ENCODE measurements at regions not wholly inside any gene's neighbourhood (a gene's known extent, or its start where the extent isn't known, plus 50 kb on each side); places are given as distances from the start of the nearest gene placed in this dataset.

- no peak for DNase-seq (ENCODE audit: low read depth)
- H3K4me3 ChIP-seq (ENCODE audit: low read depth, low read length): no peak overlapping the region
- TF ChIP-seq CTCF (IDR thresholded peaks at IDR 0.05; ENCODE audit: control insufficient read depth, extremely low read depth, insufficient read depth): no peak
Observed at GRCh38 chr9:13876741-13877140, 437.2 kb downstream of the NFIB start.

- DNase-seq (ENCODE audit: low read depth): peak; percentile 63
- no peak for TF ChIP-seq CTCF (IDR thresholded peaks at IDR 0.05; ENCODE audit: control insufficient read depth, extremely low read depth, insufficient read depth)
- no peak overlapping the region for H3K4me3 ChIP-seq (ENCODE audit: low read depth, low read length)
Observed at GRCh38 chr9:13873203-13873602, 440.7 kb downstream of the NFIB start.

GRCh38 chr9:13868336-13868735 lies 445.6 kb downstream of the NFIB start:
- no peak overlapping the region for H3K4me3 ChIP-seq (ENCODE audit: low read depth, low read length)
- DNase-seq (ENCODE audit: low read depth): no peak
- TF ChIP-seq CTCF (IDR thresholded peaks at IDR 0.05; ENCODE audit: control insufficient read depth, extremely low read depth, insufficient read depth): no peak

GRCh38 chr9:13865869-13866268 lies 448.1 kb downstream of the NFIB start:
- DNase-seq (ENCODE audit: low read depth): no peak
- no peak for TF ChIP-seq CTCF (IDR thresholded peaks at IDR 0.05; ENCODE audit: control insufficient read depth, extremely low read depth, insufficient read depth)
- H3K4me3 ChIP-seq (ENCODE audit: low read depth, low read length): no peak overlapping the region

DNA sequence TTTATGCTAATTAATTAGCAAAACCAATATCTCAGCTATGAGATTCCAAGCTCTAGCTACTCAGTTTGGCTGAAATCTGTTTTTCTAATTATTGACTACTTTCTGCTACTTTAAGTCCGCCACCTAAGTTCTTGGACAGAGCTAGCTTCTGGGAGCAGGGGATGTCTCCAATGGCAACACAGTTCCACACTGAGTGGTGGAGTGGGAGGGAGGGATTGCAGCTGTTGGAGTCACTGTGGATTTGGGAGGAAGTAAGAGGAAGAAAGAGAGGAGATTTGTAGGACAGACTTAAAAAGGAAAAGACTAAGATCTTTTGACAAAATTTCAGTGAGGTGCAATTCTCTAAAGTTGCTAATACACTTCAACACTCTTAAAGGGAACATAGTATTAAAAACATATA lies 450.8 kb downstream of the NFIB start:
- no peak for TF ChIP-seq CTCF (IDR thresholded peaks at IDR 0.05; ENCODE audit: control insufficient read depth, extremely low read depth, insufficient read depth)
- no peak for DNase-seq (ENCODE audit: low read depth)
- H3K4me3 ChIP-seq (ENCODE audit: low read depth, low read length): no peak overlapping the region

DNA sequence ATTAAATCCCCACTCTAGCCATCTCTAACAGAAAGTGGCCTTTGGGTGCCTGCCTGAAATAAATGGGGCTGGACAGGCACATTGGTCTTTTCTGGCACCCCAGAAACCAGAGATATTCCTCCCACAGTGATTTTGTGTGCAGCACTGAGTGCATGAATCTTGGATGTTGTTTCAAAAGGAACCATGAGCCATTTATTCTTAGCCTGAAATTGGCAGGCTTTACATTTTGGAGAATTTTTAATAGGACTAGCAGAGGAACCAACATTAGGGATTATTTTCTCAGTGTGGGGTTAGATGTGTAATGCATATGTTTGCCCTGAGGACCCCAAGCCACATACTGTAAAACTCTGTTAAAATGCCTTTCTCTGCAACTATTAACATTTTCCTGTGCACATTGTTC lies 451.3 kb downstream of the NFIB start:
- no peak overlapping the region for H3K4me3 ChIP-seq (ENCODE audit: low read depth, low read length)
- TF ChIP-seq CTCF (IDR thresholded peaks at IDR 0.05; ENCODE audit: control insufficient read depth, extremely low read depth, insufficient read depth): no peak
- DNase-seq (ENCODE audit: low read depth): no peak

GRCh38 chr9:13860946-13861640 lies 452.8 kb downstream of the NFIB start:
- no peak for TF ChIP-seq CTCF (IDR thresholded peaks at IDR 0.05; ENCODE audit: control insufficient read depth, extremely low read depth, insufficient read depth)
- H3K4me3 ChIP-seq (ENCODE audit: low read depth, low read length): no peak overlapping the region
- DNase-seq (ENCODE audit: low read depth): no peak
